ENCODE measurements at regions not wholly inside any gene's neighbourhood (a gene's known extent, or its start where the extent isn't known, plus 50 kb on each side); places are given as distances from the start of the nearest gene placed in this dataset.

- DNase-seq: no peak
Measured at GRCh38 chr1:117809764-117810163, 119.7 kb downstream of the GDAP2 start.

- DNase-seq: no peak
Measured at GRCh38 chr1:117810553-117810952, 118.9 kb downstream of the GDAP2 start.

- DNase-seq: peak; percentile 78
Measured at GRCh38 chr1:117812869-117813511, 116.4 kb downstream of the GDAP2 start.

All from fibroblast of skin of scalp (primary cell).